ENCODE measurements at regions not wholly inside any gene's neighbourhood (a gene's known extent, or its start where the extent isn't known, plus 50 kb on each side); places are given as distances from the start of the nearest gene placed in this dataset.

DNA sequence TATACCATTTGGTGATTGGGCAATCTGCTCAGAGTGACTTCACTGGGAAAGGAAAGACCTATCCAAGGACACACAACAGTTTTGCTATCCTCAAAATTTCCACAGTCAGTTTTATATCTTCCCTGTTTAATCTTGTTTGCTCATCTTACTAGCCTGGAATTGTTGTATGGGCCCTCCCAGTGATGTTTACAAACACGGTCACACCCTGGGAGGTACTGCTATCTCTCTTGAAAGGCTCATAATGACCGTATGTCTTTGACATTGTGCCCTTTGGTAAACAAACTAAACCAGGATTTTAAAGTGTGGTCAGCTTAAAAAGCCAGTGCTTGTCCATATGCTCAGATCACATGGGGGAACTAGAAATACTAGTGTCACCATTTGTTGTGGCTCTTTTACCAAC, 277.0 kb downstream of the CDH2 start:
- no peak for FAIRE-seq

GRCh38 chr18:27894746-27895145, 282.2 kb downstream of the CDH2 start:
- FAIRE-seq: no peak

- no peak for FAIRE-seq
Observed at GRCh38 chr18:27887711-27888495, 289.0 kb downstream of the CDH2 start.

- no peak for FAIRE-seq
Observed at GRCh38 chr18:27887287-27887686, 289.6 kb downstream of the CDH2 start.

- FAIRE-seq: no peak
Observed at GRCh38 chr18:27879540-27879939, 297.4 kb downstream of the CDH2 start.

DNA sequence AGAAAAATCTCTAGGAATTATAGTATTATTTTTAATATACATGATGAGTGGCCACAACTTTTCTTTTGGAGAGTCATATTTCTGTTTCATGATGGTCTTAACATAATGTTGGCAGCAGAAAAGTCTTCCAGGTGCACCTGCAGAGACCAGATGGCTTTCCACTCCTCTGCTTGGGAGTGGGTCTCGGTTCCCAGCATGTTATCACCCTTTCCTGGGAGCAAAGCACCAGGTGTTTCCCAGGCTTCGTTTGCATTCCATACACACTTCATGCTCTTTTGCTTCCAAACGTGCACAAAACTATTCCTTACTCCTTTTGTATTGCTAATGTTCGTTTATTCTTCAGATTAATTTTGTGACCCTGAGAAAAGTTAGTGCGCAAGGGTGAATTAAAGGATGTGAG, 305.2 kb downstream of the CDH2 start:
- no peak for FAIRE-seq

- FAIRE-seq: no peak
Observed at GRCh38 chr18:27869735-27870134, 307.2 kb downstream of the CDH2 start.

DNA sequence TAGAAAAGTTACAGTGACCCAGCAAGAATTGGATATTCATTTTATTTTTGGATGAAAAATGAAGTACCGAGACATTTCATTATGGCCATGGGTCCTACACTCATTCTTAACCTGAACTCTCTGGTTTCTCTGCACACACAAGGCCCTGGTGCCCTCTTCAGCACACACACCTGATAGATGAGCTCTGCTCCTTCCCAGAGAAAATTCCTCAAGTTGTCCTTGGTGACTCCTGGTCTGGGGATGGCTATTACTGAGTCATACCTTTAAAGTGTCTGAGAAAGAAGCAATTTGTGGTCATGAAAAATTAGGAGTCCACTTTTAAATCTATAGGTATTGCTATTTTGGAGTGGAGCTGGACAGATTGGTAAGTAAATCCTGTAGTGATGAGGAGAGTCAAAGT, 311.5 kb downstream of the CDH2 start:
- FAIRE-seq: no peak

GRCh38 chr18:27863780-27864430, 313.0 kb downstream of the CDH2 start:
- no peak for FAIRE-seq

GRCh38 chr18:27862041-27862682, 314.8 kb downstream of the CDH2 start:
- FAIRE-seq: no peak

DNA sequence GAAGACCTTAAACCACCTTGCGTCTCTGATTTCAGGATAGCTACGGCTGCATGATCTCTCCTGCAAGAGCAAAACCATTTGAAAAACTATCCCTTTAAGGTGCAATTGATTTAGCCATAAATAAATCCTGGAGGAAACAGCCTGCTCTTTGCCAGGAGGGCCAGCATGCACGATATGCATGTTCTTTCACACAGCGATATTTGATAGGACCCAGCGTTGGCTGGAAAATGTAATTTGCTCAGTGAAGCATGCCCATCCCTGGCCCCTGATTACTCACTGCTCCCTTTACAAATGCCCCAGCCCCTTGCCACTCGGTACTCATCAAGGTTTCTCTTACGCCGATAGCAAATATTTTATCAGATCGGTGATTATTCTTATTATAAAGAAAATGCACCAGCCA, 315.4 kb downstream of the CDH2 start:
- FAIRE-seq: no peak

GRCh38 chr18:27860701-27861107, 316.2 kb downstream of the CDH2 start:
- no peak for FAIRE-seq

DNA sequence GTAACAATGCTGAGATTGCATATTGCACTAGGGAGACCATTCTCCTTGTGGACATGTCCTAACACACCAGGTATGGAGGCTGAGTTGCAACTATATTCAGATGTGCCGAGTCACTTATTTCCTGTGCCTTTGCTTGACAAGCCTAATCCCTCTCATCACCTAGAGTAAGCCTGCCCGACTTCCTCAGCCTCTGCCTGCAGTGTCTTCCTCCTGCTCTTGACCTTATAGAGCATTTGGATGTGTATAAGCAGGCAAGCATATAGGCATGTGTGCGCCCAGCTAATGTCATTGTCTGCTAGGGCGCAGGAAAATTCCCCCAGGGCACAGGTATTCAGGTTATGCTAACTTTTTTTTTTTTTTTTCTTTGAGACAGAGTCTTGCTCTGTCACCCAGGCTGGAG, 316.9 kb downstream of the CDH2 start:
- no peak for FAIRE-seq

DNA sequence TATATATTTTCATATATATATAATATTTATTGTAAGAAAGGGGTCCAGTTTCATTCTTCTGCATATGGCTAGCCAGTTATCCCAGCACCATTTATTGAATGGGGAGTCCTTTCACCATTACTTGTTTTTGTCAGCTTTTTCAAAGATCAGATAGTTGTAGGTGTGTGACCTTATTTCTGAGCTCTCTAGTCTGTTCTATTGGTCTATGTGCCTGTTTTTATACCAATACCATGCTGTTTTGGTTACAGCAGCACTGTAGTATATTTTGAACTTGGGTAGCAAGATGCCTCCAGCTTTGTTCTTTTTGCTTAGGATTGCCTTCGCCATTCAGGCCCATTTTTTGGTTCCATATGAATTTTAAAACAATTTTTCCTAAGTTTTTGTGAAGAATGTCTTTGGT, 320.1 kb downstream of the CDH2 start:
- no peak for FAIRE-seq

- FAIRE-seq: no peak
Observed at GRCh38 chr18:27855486-27855885, 321.4 kb downstream of the CDH2 start.

DNA sequence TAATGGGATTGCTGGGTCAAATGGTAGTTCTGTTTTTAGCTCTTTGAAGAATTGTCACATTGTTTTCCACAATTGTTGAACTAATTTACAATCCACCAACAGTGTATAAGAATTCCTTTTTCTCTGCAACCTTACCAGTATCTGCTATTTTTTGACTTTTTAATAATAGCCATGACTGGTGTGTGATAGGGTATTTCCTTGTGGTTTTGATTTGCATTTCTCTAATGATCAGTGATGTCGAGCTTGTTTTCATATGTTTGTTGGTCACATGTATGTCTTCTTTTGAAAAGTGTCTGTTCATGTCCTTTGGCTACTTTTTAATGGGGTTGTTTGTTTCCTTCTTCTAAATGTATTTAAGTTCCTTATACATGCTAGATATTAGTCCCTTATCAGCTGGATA, 322.3 kb downstream of the CDH2 start:
- FAIRE-seq: no peak

- no peak for FAIRE-seq
Observed at GRCh38 chr18:27848336-27848735, 328.6 kb downstream of the CDH2 start.

- no peak for FAIRE-seq
Observed at GRCh38 chr18:27847412-27847811, 329.5 kb downstream of the CDH2 start.

- no peak for FAIRE-seq
Observed at GRCh38 chr18:27845897-27846296, 331.0 kb downstream of the CDH2 start.

DNA sequence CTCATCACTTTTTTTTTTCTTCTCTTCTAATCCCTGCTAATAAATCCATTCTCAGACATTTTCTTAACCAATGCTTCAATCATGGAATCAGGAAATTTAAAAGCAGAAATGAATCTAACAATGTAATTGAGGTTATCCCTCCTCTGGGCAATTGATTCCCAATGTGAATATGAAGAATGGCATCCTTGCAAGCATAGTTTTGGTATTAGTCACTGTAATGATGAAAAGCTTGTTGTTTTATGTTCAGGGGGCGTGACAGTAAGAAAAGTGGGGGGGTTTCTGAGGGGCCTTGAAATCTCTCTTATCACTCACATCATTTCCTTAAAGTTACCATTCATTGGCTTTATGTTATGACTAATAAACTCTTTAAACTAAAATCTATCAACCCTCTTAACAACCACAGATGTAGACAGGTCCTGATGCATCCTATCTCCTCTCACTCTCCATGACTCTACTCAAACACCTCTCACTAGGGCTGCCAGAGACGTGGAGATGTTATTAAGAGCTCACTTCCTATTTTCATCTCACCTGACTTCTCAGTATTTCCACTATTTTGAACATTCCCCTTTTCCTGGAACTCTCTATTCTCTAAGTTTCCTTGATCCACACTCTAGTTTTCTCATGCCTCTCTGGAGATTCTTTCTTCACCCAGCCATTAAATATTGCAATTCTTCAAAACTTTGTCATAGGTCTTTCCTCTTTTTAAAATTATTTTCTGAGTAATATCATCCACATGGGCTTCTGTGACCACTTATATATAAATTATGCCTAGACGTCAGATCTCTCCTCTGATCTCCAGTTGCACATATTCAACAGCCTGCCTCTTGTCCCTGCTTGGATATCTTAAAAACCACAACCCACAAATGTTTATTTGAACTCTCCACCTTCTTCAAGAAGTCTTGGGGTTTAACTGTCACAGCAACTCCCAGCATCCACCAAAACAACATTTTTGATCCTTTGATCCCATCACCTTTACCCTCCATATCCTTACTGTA, 332.9 kb downstream of the CDH2 start:
- no peak for FAIRE-seq

- no peak for FAIRE-seq
Observed at GRCh38 chr18:27839141-27839540, 337.8 kb downstream of the CDH2 start.

DNA sequence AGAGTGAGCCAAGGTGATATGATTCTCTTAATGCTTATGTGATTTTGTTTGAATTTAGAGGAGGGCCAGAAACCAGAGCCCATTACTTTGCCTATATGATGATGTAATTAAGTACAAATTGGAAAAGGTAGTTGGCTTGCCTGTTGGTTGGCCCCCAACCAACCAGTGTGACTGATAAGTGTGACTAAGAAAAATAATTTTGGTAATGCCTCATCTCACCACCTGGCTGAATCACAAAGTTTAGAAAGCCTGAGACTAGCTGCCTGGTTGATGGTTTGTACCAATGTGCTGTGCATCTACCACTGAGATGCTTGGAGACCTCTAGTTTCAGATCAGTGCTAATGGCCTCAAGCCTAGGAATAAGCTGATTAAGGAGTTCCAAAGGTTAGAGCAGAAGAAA, 338.7 kb downstream of the CDH2 start:
- FAIRE-seq: no peak

- FAIRE-seq: no peak
Observed at GRCh38 chr18:27826101-27826500, 350.8 kb downstream of the CDH2 start.
